SK-N-SH (cell line): ENCODE measurements at regions not wholly inside any gene's neighbourhood (a gene's known extent, or its start where the extent isn't known, plus 50 kb on each side); places are given as distances from the start of the nearest gene placed in this dataset.

Experiments used
- CTCF ChIA-PET: fragments of 300-600, 350-600 bp; formaldehyde crosslinking; extraction: SDS; loops from one replicate; lab custom pipeline; 2021; lab: Yijun Ruan, JAX
- POLR2A ChIA-PET: fragments of 350-600 bp; sonication (Branson Sonifier 250); formaldehyde crosslinking; extraction: SDS; loops from one replicate; lab custom pipeline; 2020; ENCODE audit warnings: antibody characterized with exemption, inconsistent platforms; lab: Yijun Ruan, JAX
- DNase-seq: peaks from one replicate; pipeline ENCODE4 v3.0.0; 2012
- H2AFZ ChIP-seq: fragments of 200-600 bp; sonication (generic); 2 replicates; pipeline ENCODE4 v1.8.1; 2016; ENCODE audit warnings: antibody characterized with exemption, mild to moderate bottlenecking, low read depth
- H3F3A ChIP-seq: fragments of 200-600 bp; sonication (generic); replicated peaks from 2 replicates; pipeline ENCODE3; 2016; ENCODE audit warnings: antibody characterized with exemption, mild to moderate bottlenecking; ENCODE audit not compliant: insufficient read depth
- H3K27ac ChIP-seq, 2 experiments: fragments of 200-500 bp in 1 of 2; fragments of 200-600 bp in 1 of 2; sonication (Bioruptor generic) in 1 of 2; sonication (generic), shearing (Covaris generic) in 1 of 2; 2 replicates each; pipeline versions ENCODE4 v1.5.1 to v1.6.1; 2014 to 2016; ENCODE audit warnings: low read depth in 2 of 2, inconsistent platforms in 1 of 2, low read length in 1 of 2, mild to moderate bottlenecking in 1 of 2, mixed read lengths in 1 of 2
- H3K27me3 ChIP-seq: fragments of 200-600 bp; sonication (generic), shearing (Covaris generic); 2 replicates; pipeline ENCODE4 v1.6.1; 2016; ENCODE audit warnings: mixed run types; ENCODE audit not compliant: insufficient read depth
- H3K36me3 ChIP-seq, 2 experiments: fragments of 200-500 bp in 1 of 2; fragments of 200-600 bp in 1 of 2; sonication (Bioruptor generic) in 1 of 2; sonication (generic) in 1 of 2; replicated peaks in 1 of 2; 2 replicates each; pipeline versions ENCODE3 to v1.5.1; 2014 to 2016; ENCODE audit warnings: low read length in 1 of 2, mild to moderate bottlenecking in 1 of 2; ENCODE audit not compliant: insufficient read depth in 2 of 2, control insufficient read depth in 1 of 2
- H3K4me1 ChIP-seq, 2 experiments: fragments of 200-500 bp in 1 of 2; fragments of 200-600 bp in 1 of 2; sonication (Bioruptor generic) in 1 of 2; sonication (generic), shearing (Covaris generic) in 1 of 2; 2 replicates each; pipeline versions ENCODE4 v1.5.1 to v1.6.1; 2014 to 2016; ENCODE audit warnings: low read depth in 1 of 2, low read length in 1 of 2, mixed run types in 1 of 2; ENCODE audit not compliant: insufficient read depth in 2 of 2, control insufficient read depth in 1 of 2
- H3K4me2 ChIP-seq: fragments of 200-600 bp; sonication (generic), shearing (Covaris generic); 2 replicates; pipeline ENCODE4 v1.6.1; 2017; ENCODE audit warnings: mixed run types
- H3K4me3 ChIP-seq, 2 experiments: fragments of 200-500 bp in 1 of 2; fragments of 200-600 bp in 1 of 2; sonication (Bioruptor generic) in 1 of 2; sonication (generic), shearing (Covaris generic) in 1 of 2; 2 replicates each; pipeline versions ENCODE4 v1.5.1 to v1.8.1; 2014 to 2016; ENCODE audit warnings: low read depth in 2 of 2, inconsistent platforms in 1 of 2, low read length in 1 of 2, mild to moderate bottlenecking in 1 of 2, mixed read lengths in 1 of 2, moderate library complexity in 1 of 2
- H3K79me2 ChIP-seq: fragments of 200-600 bp; sonication (generic); 2 replicates; pipeline ENCODE4 v1.8.1; 2017; ENCODE audit warnings: mild to moderate bottlenecking; ENCODE audit not compliant: insufficient read depth
- H3K9ac ChIP-seq: fragments of 200-600 bp; sonication (generic); 2 replicates; pipeline ENCODE4 v1.6.1; 2017; ENCODE audit warnings: mixed run types
- H3K9me2 ChIP-seq: fragments of 200-600 bp; sonication (generic); 2 replicates; pipeline ENCODE4 v1.6.1; 2017; ENCODE audit warnings: mixed run types
- H3K9me3 ChIP-seq: fragments of 200-600 bp; sonication (generic); 2 replicates; pipeline ENCODE4 v1.6.1; 2017; ENCODE audit warnings: mixed run types, mild to moderate bottlenecking, moderate library complexity
- H4K20me1 ChIP-seq: fragments of 200-600 bp; sonication (generic); 2 replicates; pipeline ENCODE4 v1.6.1; 2017; ENCODE audit warnings: mild to moderate bottlenecking, mixed run types; ENCODE audit not compliant: insufficient read depth
- CTCF ChIP-seq: fragments of 200-600 bp; sonication (generic); IDR thresholded peaks from 2 replicates; pipeline ENCODE4 v1.6.1; 2017; ENCODE audit warnings: antibody characterized with exemption, mild to moderate bottlenecking, moderate library complexity
- FOXM1 ChIP-seq: IDR thresholded peaks from 2 replicates; pipeline ENCODE4 v1.4.0; 2012; ENCODE audit warnings: low read depth, mild to moderate bottlenecking
- GABPA ChIP-seq: IDR thresholded peaks from 2 replicates; pipeline ENCODE4 v1.4.0; 2012; ENCODE audit warnings: low read depth, mild to moderate bottlenecking
- NFIC ChIP-seq: IDR thresholded peaks from 2 replicates; pipeline ENCODE4 v1.4.0; 2012; ENCODE audit warnings: borderline replicate concordance
- PBX3 ChIP-seq: IDR thresholded peaks from 2 replicates; pipeline ENCODE4; 2012
- POLR2AphosphoS5 ChIP-seq: IDR thresholded peaks from 2 replicates; pipeline ENCODE4 v1.6.1; 2012; ENCODE audit warnings: low read depth, low read length
- RAD21 ChIP-seq: IDR thresholded peaks from 2 replicates; pipeline ENCODE4 v1.6.1; 2012; ENCODE audit warnings: mild to moderate bottlenecking, low read length
- RFX5 ChIP-seq: IDR thresholded peaks from 2 replicates; pipeline ENCODE4 v1.6.1; 2012; ENCODE audit warnings: mild to moderate bottlenecking, improper control_type of control experiment, low read length
- SIN3A ChIP-seq: IDR thresholded peaks from 2 replicates; pipeline ENCODE4 v1.6.1; 2012; ENCODE audit warnings: low read depth, mild to moderate bottlenecking, low read length, moderate library complexity, borderline replicate concordance
- TCF12 ChIP-seq: IDR thresholded peaks from 2 replicates; pipeline ENCODE4 v1.4.0; 2012
- TEAD4 ChIP-seq: IDR thresholded peaks from 2 replicates; pipeline ENCODE4 v1.4.0; 2012; ENCODE audit warnings: mild to moderate bottlenecking, borderline replicate concordance; ENCODE audit not compliant: insufficient read depth
- YY1 ChIP-seq: IDR thresholded peaks from 2 replicates; pipeline ENCODE4 v1.4.0; 2012; ENCODE audit warnings: low read depth, mild to moderate bottlenecking
- WGBS: methylation state at CpG from one replicate; pipeline ENCODE4 v1.1.6; 2017; ENCODE audit warnings: low lambda C conversion rate; 5-methylcytosine and 5-hydroxymethylcytosine counted together

- no peaks in the 10 kb centered on the region for H3K79me2 ChIP-seq
- CTCF ChIA-PET = no interaction called here
- no peaks in the 10 kb centered on the region for H4K20me1 ChIP-seq
- no peak overlapping the region for H3K27ac ChIP-seq
- H3K27me3 ChIP-seq = no peaks in the 10 kb centered on the region
- POLR2A ChIA-PET = no interaction called here
- H2AFZ ChIP-seq = no peak overlapping the region
- TF ChIP-seq RAD21 (0 out of 2 replicates have a peak, but pooled peaks have one; percentile 7), SIN3A (no peak), RFX5 (no peak)
- no CpG with 5 or more reads among the region's 1 CpG for WGBS
- no peaks in the 10 kb centered on the region for H3F3A ChIP-seq
- H3K36me3 ChIP-seq = no peaks in the 10 kb centered on the region
- no peaks in the 10 kb centered on the region for H3K9me2 ChIP-seq
- H3K4me3 ChIP-seq = no peak overlapping the region
- no peaks in the 10 kb centered on the region; the same call in 1 of the 2 replicates for H3K9me3 ChIP-seq
- no peak overlapping the region for H3K4me2 ChIP-seq
- H3K4me1 ChIP-seq = no peaks in the 10 kb centered on the region
- H3K9ac ChIP-seq = no peak overlapping the region
- no peak for DNase-seq
These were observed 1183.7 kb upstream of the PRMT6 start for GRCh38 chr1:105872817-105873216.

- ChIA-PET CTCF (no interaction called here), POLR2A (no interaction called here)
- Histone ChIP-seq H3F3A (no peaks in the 10 kb centered on the region), H3K79me2 (no peaks in the 10 kb centered on the region), H4K20me1 (no peaks in the 10 kb centered on the region), H3K9me2 (no peaks in the 10 kb centered on the region), H3K9me3 (no peaks in the 10 kb centered on the region; the same call in 1 of the 2 replicates), H3K4me1 (no peaks in the 10 kb centered on the region), H3K4me2 (no peak overlapping the region), H3K27ac (no peak overlapping the region), H3K36me3 (no peaks in the 10 kb centered on the region), H2AFZ (no peak overlapping the region), H3K27me3 (no peaks in the 10 kb centered on the region), H3K4me3 (no peak overlapping the region), H3K9ac (no peak overlapping the region)
- no peak for DNase-seq
- TF ChIP-seq CTCF (no peak), NFIC (no peak), GABPA (no peak), TEAD4 (no peak), TCF12 (no peak), FOXM1 (no peak), YY1 (no peak), PBX3 (no peak)
These were observed 1181.9 kb upstream of the PRMT6 start for GRCh38 chr1:105874621-105875020.

- TF ChIP-seq POLR2AphosphoS5 = no peak
- no peak for TF ChIP-seq PBX3
- TF ChIP-seq, all 33 proteins: peak for 0
- H3K79me2 ChIP-seq = no peaks in the 10 kb centered on the region
- no peak overlapping the region for H3K9ac ChIP-seq
- no peak overlapping the region for H3K4me3 ChIP-seq
- no peak overlapping the region for H3K4me2 ChIP-seq
- H3K9me2 ChIP-seq = no peaks in the 10 kb centered on the region
- POLR2A ChIA-PET = no interaction called here
- H3K27me3 ChIP-seq = no peaks in the 10 kb centered on the region
- no peaks in the 10 kb centered on the region for H3K4me1 ChIP-seq
- no peaks in the 10 kb centered on the region; the same call in 1 of the 2 replicates for H3K9me3 ChIP-seq
- CTCF ChIA-PET = no interaction called here
- no peak for DNase-seq
- H4K20me1 ChIP-seq = no peaks in the 10 kb centered on the region
- no peak overlapping the region for H2AFZ ChIP-seq
- H3K27ac ChIP-seq = no peak overlapping the region
- no peaks in the 10 kb centered on the region for H3F3A ChIP-seq
- no peaks in the 10 kb centered on the region for H3K36me3 ChIP-seq
These were observed 1170.2 kb upstream of the PRMT6 start for GRCh38 chr1:105886309-105886708.
